Choroid plexus epithelial cell (primary cell): ENCODE measurements at regions not wholly inside any gene's neighbourhood (a gene's known extent, or its start where the extent isn't known, plus 50 kb on each side); places are given as distances from the start of the nearest gene placed in this dataset.

ENCODE experiments used
- DNase-seq: peaks from one replicate; pipeline ENCODE4 v3.0.0-alpha.2; 2010; ENCODE audit warnings: low read depth
- H3K4me3 ChIP-seq: 2 replicates; pipeline ENCODE4 v1.5.1; 2011; ENCODE audit warnings: low read depth, mild to moderate bottlenecking, control low read depth, low read length, moderate library complexity
- TF ChIP-seq, protein P1 (sequence below): conservative IDR thresholded peaks from 2 replicates; pipeline ENCODE4 v1.5.1; 2011; ENCODE audit warnings: low read depth, mild to moderate bottlenecking, control low read depth, inconsistent platforms, low read length, moderate library complexity

- TF ChIP-seq, protein P1, sequence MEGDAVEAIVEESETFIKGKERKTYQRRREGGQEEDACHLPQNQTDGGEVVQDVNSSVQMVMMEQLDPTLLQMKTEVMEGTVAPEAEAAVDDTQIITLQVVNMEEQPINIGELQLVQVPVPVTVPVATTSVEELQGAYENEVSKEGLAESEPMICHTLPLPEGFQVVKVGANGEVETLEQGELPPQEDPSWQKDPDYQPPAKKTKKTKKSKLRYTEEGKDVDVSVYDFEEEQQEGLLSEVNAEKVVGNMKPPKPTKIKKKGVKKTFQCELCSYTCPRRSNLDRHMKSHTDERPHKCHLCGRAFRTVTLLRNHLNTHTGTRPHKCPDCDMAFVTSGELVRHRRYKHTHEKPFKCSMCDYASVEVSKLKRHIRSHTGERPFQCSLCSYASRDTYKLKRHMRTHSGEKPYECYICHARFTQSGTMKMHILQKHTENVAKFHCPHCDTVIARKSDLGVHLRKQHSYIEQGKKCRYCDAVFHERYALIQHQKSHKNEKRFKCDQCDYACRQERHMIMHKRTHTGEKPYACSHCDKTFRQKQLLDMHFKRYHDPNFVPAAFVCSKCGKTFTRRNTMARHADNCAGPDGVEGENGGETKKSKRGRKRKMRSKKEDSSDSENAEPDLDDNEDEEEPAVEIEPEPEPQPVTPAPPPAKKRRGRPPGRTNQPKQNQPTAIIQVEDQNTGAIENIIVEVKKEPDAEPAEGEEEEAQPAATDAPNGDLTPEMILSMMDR = no peak
- no peak overlapping the region for H3K4me3 ChIP-seq
- DNase-seq = no peak
Measured at GRCh38 chr2:38500283-38500634, 102.5 kb downstream of the HNRNPLL start.

GRCh38 chr2:38499548-38500282, 103.0 kb downstream of the HNRNPLL start:
- no peak overlapping the region for H3K4me3 ChIP-seq
- DNase-seq = peak; percentile 15
- TF ChIP-seq, protein P1 = no peak

GRCh38 chr2:38498045-38498481, 104.7 kb downstream of the HNRNPLL start:
- no peak overlapping the region for H3K4me3 ChIP-seq
- TF ChIP-seq, protein P1 = no peak
- DNase-seq = no peak

GRCh38 chr2:38497670-38498037, 105.1 kb downstream of the HNRNPLL start:
- no peak for DNase-seq
- H3K4me3 ChIP-seq = no peak overlapping the region
- TF ChIP-seq, protein P1 = no peak

GRCh38 chr2:38496927-38497669, 105.6 kb downstream of the HNRNPLL start:
- no peak for DNase-seq
- TF ChIP-seq, protein P1 = no peak
- no peak overlapping the region for H3K4me3 ChIP-seq

GRCh38 chr2:38495880-38496279, 106.8 kb downstream of the HNRNPLL start:
- no peak overlapping the region for H3K4me3 ChIP-seq
- no peak for DNase-seq
- TF ChIP-seq, protein P1 = no peak
